ENCODE measurements at regions not wholly inside any gene's neighbourhood (a gene's known extent, or its start where the extent isn't known, plus 50 kb on each side); places are given as distances from the start of the nearest gene placed in this dataset.

DNA sequence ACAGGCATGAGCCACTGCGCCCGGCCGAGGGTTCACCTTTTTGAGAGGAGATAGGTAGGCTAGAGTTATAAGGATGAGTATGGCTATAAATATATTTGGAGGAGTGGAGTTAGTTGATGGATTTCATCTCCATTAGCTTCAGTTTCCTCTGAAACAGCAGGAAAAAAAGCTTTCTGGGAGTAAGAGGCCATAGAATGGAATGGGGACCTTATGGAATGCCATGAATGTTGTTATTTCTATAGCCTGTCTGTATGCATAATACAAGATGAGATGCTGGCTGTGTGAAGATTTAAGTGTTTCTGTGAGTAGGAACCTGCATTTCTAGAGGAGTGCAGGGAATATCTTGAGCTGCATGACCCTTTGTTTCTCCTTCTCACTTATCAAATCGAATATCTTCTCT is 114.9 kb upstream of the ARX start:
- POLR2A ChIA-PET: no interaction called here
- in situ Hi-C loops (cut with MboI) (no loop called here), intact Hi-C loops (cut with micrococcal nuclease; ENCODE audit: unreplicated experiment) (no loop called here)
- ATAC-seq: no peak
- BruUV-seq (replicated peaks): no TSS peak
- H3K9me3 ChIP-seq (replicated peaks; ENCODE audit: control insufficient read depth, insufficient read depth, low read length): no peaks in the 10 kb centered on the region
- no peak overlapping the region for H3K9ac ChIP-seq (ENCODE audit: control insufficient read depth, insufficient read depth, low read length)
- RAD21 ChIA-PET (ENCODE audit: unreplicated experiment): no interaction called here
- H2AFZ ChIP-seq (ENCODE audit: control insufficient read depth, low read depth, low read length): no peak overlapping the region
- H3K4me3 ChIP-seq: no peak overlapping the region
- SMC1A ChIA-PET (ENCODE audit: uncharacterized antibody, unreplicated experiment): no interaction called here
- TF ChIP-seq MYC (IDR thresholded peaks at IDR 0.05; ENCODE audit: insufficient read depth, insufficient read length, insufficient replicate concordance, low read length, severe bottlenecking) (no peak), IRF4 (IDR thresholded peaks at IDR 0.05; ENCODE audit: low read depth, low read length) (no peak), EZH2 (IDR thresholded peaks at IDR 0.05; ENCODE audit: borderline replicate concordance, control insufficient read depth, low read depth, low read length) (no peak), BACH1 (IDR thresholded peaks at IDR 0.05; ENCODE audit: borderline replicate concordance) (no peak), HCFC1 (IDR thresholded peaks at IDR 0.05; ENCODE audit: low read length) (no peak), MTA3 (IDR thresholded peaks at IDR 0.05; ENCODE audit: borderline replicate concordance, low read length) (no peak), ZNF24 (IDR thresholded peaks at IDR 0.05) (no peak)
- TF ChIP-seq, protein P1, sequence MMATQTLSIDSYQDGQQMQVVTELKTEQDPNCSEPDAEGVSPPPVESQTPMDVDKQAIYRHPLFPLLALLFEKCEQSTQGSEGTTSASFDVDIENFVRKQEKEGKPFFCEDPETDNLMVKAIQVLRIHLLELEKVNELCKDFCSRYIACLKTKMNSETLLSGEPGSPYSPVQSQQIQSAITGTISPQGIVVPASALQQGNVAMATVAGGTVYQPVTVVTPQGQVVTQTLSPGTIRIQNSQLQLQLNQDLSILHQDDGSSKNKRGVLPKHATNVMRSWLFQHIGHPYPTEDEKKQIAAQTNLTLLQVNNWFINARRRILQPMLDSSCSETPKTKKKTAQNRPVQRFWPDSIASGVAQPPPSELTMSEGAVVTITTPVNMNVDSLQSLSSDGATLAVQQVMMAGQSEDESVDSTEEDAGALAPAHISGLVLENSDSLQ (IDR thresholded peaks at IDR 0.05): no peak
- TF ChIP-seq, protein P2, sequence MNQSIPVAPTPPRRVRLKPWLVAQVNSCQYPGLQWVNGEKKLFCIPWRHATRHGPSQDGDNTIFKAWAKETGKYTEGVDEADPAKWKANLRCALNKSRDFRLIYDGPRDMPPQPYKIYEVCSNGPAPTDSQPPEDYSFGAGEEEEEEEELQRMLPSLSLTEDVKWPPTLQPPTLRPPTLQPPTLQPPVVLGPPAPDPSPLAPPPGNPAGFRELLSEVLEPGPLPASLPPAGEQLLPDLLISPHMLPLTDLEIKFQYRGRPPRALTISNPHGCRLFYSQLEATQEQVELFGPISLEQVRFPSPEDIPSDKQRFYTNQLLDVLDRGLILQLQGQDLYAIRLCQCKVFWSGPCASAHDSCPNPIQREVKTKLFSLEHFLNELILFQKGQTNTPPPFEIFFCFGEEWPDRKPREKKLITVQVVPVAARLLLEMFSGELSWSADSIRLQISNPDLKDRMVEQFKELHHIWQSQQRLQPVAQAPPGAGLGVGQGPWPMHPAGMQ (IDR thresholded peaks at IDR 0.05; ENCODE audit: borderline replicate concordance): no peak
- no peak for DNase-seq (ENCODE audit: low read depth, low spot score)
- CTCF ChIA-PET: interaction anchor here (1.6 to 4.3 kb wide), 2 partner anchors 13 to 292 kb away, joined by 4 to 26 read pairs; no protein-coding TSS in a partner anchor
- no peak overlapping the region for H3K27ac ChIP-seq (ENCODE audit: control insufficient read depth, insufficient read depth)
- H3K4me1 ChIP-seq (ENCODE audit: control insufficient read depth, insufficient read depth, low read length): no peaks in the 10 kb centered on the region
- H3K4me2 ChIP-seq (ENCODE audit: control insufficient read depth, insufficient read depth): no peak overlapping the region
- no peaks in the 10 kb centered on the region for H4K20me1 ChIP-seq (ENCODE audit: control insufficient read depth, insufficient read depth)
- FAIRE-seq: no peak
- H3K27me3 ChIP-seq (replicated peaks in 1 of 2; ENCODE audit: control insufficient read depth in 2 of 2, insufficient read depth in 2 of 2, low read length in 1 of 2): no peaks in the 10 kb centered on the region
- WGBS (ENCODE audit: insufficient coverage, insufficient replicate concordance, low lambda C conversion rate, missing lambda C conversion rate): 30% methylated on average over 4 of the region's 4 CpGs
- no peaks in the 10 kb centered on the region for H3K79me2 ChIP-seq (ENCODE audit: control insufficient read depth, insufficient read depth, low read length)
- H3K36me3 ChIP-seq (ENCODE audit: control insufficient read depth in 2 of 2, insufficient read depth in 2 of 2, low read length in 1 of 2): no peaks in the 10 kb centered on the region
